HUES48 (cell line): ENCODE measurements at regions not wholly inside any gene's neighbourhood (a gene's known extent, or its start where the extent isn't known, plus 50 kb on each side); places are given as distances from the start of the nearest gene placed in this dataset.
"Not testable (repeated sequence)": the region's sequence is repeated elsewhere in the genome, so short reads cannot be mapped to it uniquely, and the experiment has no call there.

Experiments used
- H3K27ac ChIP-seq: one replicate; pipeline ENCODE4 v1.7.0; 2013; ENCODE audit warnings: low read depth, low read length, inconsistent platforms
- H3K27me3 ChIP-seq: 2 replicates; pipeline ENCODE4 v1.6.1; 2013; ENCODE audit warnings: mild to moderate bottlenecking, low read length; ENCODE audit not compliant: control insufficient read depth, insufficient read depth
- H3K36me3 ChIP-seq: 2 replicates; pipeline ENCODE4 v1.6.1; 2013; ENCODE audit warnings: low read length; ENCODE audit not compliant: control insufficient read depth, insufficient read depth
- H3K4me1 ChIP-seq: 2 replicates; pipeline ENCODE4 v1.6.1; 2013; ENCODE audit warnings: mild to moderate bottlenecking, low read length; ENCODE audit not compliant: control insufficient read depth, insufficient read depth
- H3K4me3 ChIP-seq: 2 replicates; pipeline ENCODE4 v1.5.1; 2013; ENCODE audit warnings: mild to moderate bottlenecking, low read depth, low read length
- H3K9ac ChIP-seq: 2 replicates; pipeline ENCODE4 v1.6.1; 2013; ENCODE audit warnings: mild to moderate bottlenecking, low read depth, low read length, moderate library complexity
- H3K9me3 ChIP-seq: 2 replicates; pipeline ENCODE4 v1.6.1; 2013; ENCODE audit warnings: low read length; ENCODE audit not compliant: control insufficient read depth, insufficient read depth

DNA sequence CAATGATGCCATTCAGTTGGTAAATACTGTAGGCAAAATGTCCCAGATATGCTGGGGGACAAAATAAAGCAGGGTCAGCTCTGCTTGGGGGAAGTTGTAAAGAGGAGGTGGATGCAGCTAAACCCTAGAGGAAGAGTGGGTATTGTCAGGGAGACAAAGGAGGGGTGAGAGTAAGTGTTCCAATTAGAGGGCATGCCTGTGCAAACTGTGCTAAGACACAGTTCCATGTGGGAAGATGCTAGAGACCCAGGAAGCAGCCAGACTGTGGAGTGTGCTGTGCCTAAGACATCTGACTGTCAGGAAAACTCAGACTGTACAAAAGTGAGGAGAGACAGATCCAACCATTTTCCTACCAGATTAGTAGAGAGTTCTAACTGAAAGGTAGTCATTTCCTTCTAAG is 474.3 kb downstream of the ATP23 start:
- Histone ChIP-seq H3K27ac (peak overlapping the region; percentile 22), H3K9me3 (no peaks in the 10 kb centered on the region), H3K4me3 (no peak overlapping the region), H3K36me3 (no peaks in the 10 kb centered on the region), H3K9ac (no peak overlapping the region), H3K4me1 (peaks cover 15% of the 10 kb centered on the region; the same call in 1 of the 2 replicates), H3K27me3 (no peaks in the 10 kb centered on the region)

- H3K9me3 ChIP-seq, result no peaks in the 10 kb centered on the region
- H3K36me3 ChIP-seq, result no peaks in the 10 kb centered on the region
- peak overlapping the region; percentile 22 for H3K27ac ChIP-seq
- peaks cover 15% of the 10 kb centered on the region; the same call in 1 of the 2 replicates for H3K4me1 ChIP-seq
- no peaks in the 10 kb centered on the region for H3K27me3 ChIP-seq
- no peak overlapping the region for H3K9ac ChIP-seq
- H3K4me3 ChIP-seq, result no peak overlapping the region
Observed at GRCh38 chr12:58416236-58416635, 474.9 kb downstream of the ATP23 start.

DNA sequence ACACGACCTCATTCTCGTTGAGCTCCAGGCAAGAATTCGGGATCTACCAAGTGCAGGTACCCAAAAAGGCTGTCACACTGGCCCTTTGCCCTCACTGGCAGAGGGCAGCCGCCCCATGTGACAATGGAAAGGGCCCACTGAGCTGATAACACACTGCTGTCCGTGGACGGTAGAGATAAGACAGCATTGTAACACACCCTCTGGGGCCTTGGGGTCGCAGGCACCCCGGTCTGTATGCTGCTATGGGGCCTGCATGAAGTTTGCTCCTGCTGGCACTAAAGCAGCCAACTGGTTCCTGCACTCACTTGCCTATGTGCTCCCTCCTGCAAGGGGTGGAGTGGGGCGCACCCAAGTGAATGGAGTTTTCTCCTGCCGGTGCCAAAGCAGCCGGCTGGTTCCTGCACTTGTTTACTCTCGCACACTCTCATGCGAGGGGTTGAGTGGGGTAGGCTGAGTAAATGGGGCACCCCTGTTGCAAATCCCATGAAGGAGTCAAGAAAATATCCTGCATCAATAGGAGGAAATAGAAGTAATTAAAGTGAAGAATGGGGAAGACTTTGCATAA is 477.9 kb downstream of the ATP23 start:
- no peaks in the 10 kb centered on the region for H3K36me3 ChIP-seq
- H3K4me1 ChIP-seq, result peaks cover 28% of the 10 kb centered on the region
- H3K27me3 ChIP-seq, result no peaks in the 10 kb centered on the region
- H3K9ac ChIP-seq, result no peak overlapping the region
- no peak overlapping the region for H3K4me3 ChIP-seq
- no peak overlapping the region for H3K27ac ChIP-seq
- no peaks in the 10 kb centered on the region for H3K9me3 ChIP-seq

DNA sequence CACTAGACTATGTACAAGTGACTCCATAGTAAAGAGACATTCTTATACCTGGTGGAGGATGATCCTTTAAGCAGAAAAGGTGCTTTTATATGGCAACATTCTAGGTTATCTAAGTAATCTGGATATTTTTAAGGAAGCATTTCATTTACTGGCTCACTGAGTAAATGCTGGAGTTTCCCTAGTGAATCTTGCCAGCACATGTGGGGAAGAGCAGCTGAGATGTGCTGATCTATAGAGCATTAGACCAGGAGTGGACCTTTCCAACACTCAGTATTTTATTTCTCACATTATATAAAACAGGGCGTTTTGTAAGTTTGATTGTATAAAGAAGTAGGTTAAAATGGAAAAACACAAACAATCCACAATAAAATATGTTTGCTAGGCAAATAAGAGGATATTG is 478.5 kb downstream of the ATP23 start:
- no peaks in the 10 kb centered on the region for H3K27me3 ChIP-seq
- H3K9ac ChIP-seq, result no peak overlapping the region
- H3K9me3 ChIP-seq, result no peaks in the 10 kb centered on the region
- no peaks in the 10 kb centered on the region for H3K36me3 ChIP-seq
- no peak overlapping the region for H3K4me3 ChIP-seq
- peaks cover 32% of the 10 kb centered on the region for H3K4me1 ChIP-seq
- no peak overlapping the region for H3K27ac ChIP-seq

GRCh38 chr12:58420503-58420902 is 479.1 kb downstream of the ATP23 start:
- no peaks in the 10 kb centered on the region for H3K27me3 ChIP-seq
- H3K9me3 ChIP-seq, result no peaks in the 10 kb centered on the region
- H3K9ac ChIP-seq, result no peak overlapping the region
- H3K27ac ChIP-seq, result no peak overlapping the region
- H3K4me1 ChIP-seq, result peaks cover 32% of the 10 kb centered on the region
- H3K36me3 ChIP-seq, result no peaks in the 10 kb centered on the region
- H3K4me3 ChIP-seq, result no peak overlapping the region

DNA sequence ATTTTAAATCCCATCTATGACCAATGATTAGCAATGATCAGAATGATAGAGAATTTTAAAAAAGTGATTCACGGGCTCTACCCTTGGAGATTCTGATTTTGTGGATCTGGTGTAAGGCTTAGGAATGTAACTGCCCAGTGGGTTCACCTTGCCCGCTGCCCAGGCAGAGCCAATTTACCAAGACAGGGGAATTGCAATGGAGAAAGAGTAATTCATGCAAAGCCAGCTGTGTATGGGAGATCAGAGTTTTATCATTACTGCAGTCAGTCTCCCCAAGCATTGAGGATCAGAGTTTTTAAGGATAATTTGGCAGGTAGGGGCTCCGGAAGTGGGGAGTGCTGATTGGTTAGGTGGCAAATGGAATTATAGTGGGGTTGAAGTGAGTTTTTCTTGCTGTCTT is 480.6 kb downstream of the ATP23 start:
- Histone ChIP-seq H3K27ac (no peak overlapping the region), H3K36me3 (no peaks in the 10 kb centered on the region), H3K27me3 (no peaks in the 10 kb centered on the region)

GRCh38 chr12:58424735-58425392 is 483.5 kb downstream of the ATP23 start:
- Histone ChIP-seq H3K4me1 (peaks cover 35% of the 10 kb centered on the region), H3K4me3 (peak overlapping the region; percentile 17; the same call in 1 of the 2 replicates), H3K9me3 (no peaks in the 10 kb centered on the region), H3K9ac (peak overlapping the region; percentile 30; the same call in 1 of the 2 replicates), H3K27ac (peak overlapping the region; percentile 96), H3K36me3 (no peaks in the 10 kb centered on the region), H3K27me3 (no peaks in the 10 kb centered on the region)

More for the DNA sequence above, 480.6 kb downstream of the ATP23 start:
- H3K9me3 ChIP-seq, result no peaks in the 10 kb centered on the region
- H3K4me1 ChIP-seq, result peaks cover 35% of the 10 kb centered on the region
- H3K9ac ChIP-seq, result no peak overlapping the region
- no peak overlapping the region for H3K4me3 ChIP-seq

GRCh38 chr12:58425481-58426392 is 484.4 kb downstream of the ATP23 start:
- peak overlapping the region; percentile 96 for H3K27ac ChIP-seq

GRCh38 chr12:58426437-58426836 is 485.1 kb downstream of the ATP23 start:
- H3K9ac ChIP-seq, H3K27me3 ChIP-seq, H3K4me3 ChIP-seq, H3K36me3 ChIP-seq, H3K9me3 ChIP-seq: not testable (repeated sequence)
- Histone ChIP-seq H3K27ac (peak overlapping the region; percentile 96), H3K4me1 (peaks cover 35% of the 10 kb centered on the region)

More at GRCh38 chr12:58425481-58426392, 484.4 kb downstream of the ATP23 start:
- H3K36me3 ChIP-seq, result no peaks in the 10 kb centered on the region
- peak overlapping the region; percentile 17; the same call in 1 of the 2 replicates for H3K4me3 ChIP-seq
- no peaks in the 10 kb centered on the region for H3K9me3 ChIP-seq
- H3K27me3 ChIP-seq, result no peaks in the 10 kb centered on the region
- H3K9ac ChIP-seq, result peak overlapping the region; percentile 58; the same call in 1 of the 2 replicates
- peaks cover 35% of the 10 kb centered on the region for H3K4me1 ChIP-seq

GRCh38 chr12:58433959-58434358 is 486.3 kb downstream of the LRIG3 start:
- H3K9me3 ChIP-seq, result no peaks in the 10 kb centered on the region
- no peak overlapping the region for H3K9ac ChIP-seq
- no peaks in the 10 kb centered on the region for H3K4me1 ChIP-seq
- no peak overlapping the region for H3K4me3 ChIP-seq
- no peak overlapping the region for H3K27ac ChIP-seq
- no peaks in the 10 kb centered on the region for H3K27me3 ChIP-seq
- no peaks in the 10 kb centered on the region for H3K36me3 ChIP-seq

- no peaks in the 10 kb centered on the region for H3K4me1 ChIP-seq
Observed at GRCh38 chr12:58434726-58435125, 485.6 kb downstream of the LRIG3 start.

More at GRCh38 chr12:58434726-58435125, 485.6 kb downstream of the LRIG3 start:
- H3K4me3 ChIP-seq, result no peak overlapping the region
- no peak overlapping the region for H3K9ac ChIP-seq
- H3K27ac ChIP-seq, result no peak overlapping the region
- H3K9me3 ChIP-seq, result no peaks in the 10 kb centered on the region
- H3K36me3 ChIP-seq, result no peaks in the 10 kb centered on the region
- no peaks in the 10 kb centered on the region for H3K27me3 ChIP-seq
